ENCODE measurements at regions not wholly inside any gene's neighbourhood (a gene's known extent, or its start where the extent isn't known, plus 50 kb on each side); places are given as distances from the start of the nearest gene placed in this dataset.

GRCh38 chr4:181848357-181848756 is 394.8 kb upstream of the TENM3 start:
- no peak overlapping the region for H3K14ac ChIP-seq (replicated peaks; ENCODE audit: low read depth, low read length)
- H3K9ac ChIP-seq (ENCODE audit: low read depth, low read length) = no peak overlapping the region
- H3K79me1 ChIP-seq (ENCODE audit: low read depth in 1 of 2, low read length in 2 of 2) = no peaks in the 10 kb centered on the region
- H3K56ac ChIP-seq (ENCODE audit: extremely low read depth, insufficient read depth, low read length) = no peak overlapping the region
- no peak overlapping the region for H2BK5ac ChIP-seq (ENCODE audit: low read depth, low read length, poor library complexity, severe bottlenecking)
- no peak overlapping the region for H3K23ac ChIP-seq (ENCODE audit: low read depth, low read length)
- dilution Hi-C loops (cut with HindIII; ENCODE audit: low sequenced_read_pairs, unreplicated experiment) (no loop called here), intact Hi-C loops (cut with micrococcal nuclease) (no loop called here), in situ Hi-C loops (cut with MboI; ENCODE audit: low sequenced_read_pairs) (no loop called here)
- TF ChIP-seq RFX5 (IDR thresholded peaks at IDR 0.05; ENCODE audit: low read depth, low read length) (no peak), POLR2A (IDR thresholded peaks at IDR 0.05; ENCODE audit: low read depth, low read length) (no peak), ELK1 (IDR thresholded peaks at IDR 0.05; ENCODE audit: borderline replicate concordance, low read depth, low read length) (no peak), MAZ (IDR thresholded peaks at IDR 0.05; ENCODE audit: borderline replicate concordance, low read depth, low read length) (no peak), MAFK (IDR thresholded peaks at IDR 0.05; ENCODE audit: low read depth, low read length) (no peak), USF2 (IDR thresholded peaks at IDR 0.05; ENCODE audit: low read depth, low read length) (no peak), RAD21 (IDR thresholded peaks at IDR 0.05; ENCODE audit: low read length) (no peak), CEBPB (IDR thresholded peaks at IDR 0.05; ENCODE audit: low read depth, low read length) (no peak), RCOR1 (IDR thresholded peaks at IDR 0.05; ENCODE audit: insufficient replicate concordance, low read length) (no peak), NFE2L2 (IDR thresholded peaks at IDR 0.05; ENCODE audit: low read depth, low read length) (no peak), BHLHE40 (IDR thresholded peaks at IDR 0.05; ENCODE audit: low read depth, low read length) (no peak), MXI1 (IDR thresholded peaks at IDR 0.05; ENCODE audit: borderline replicate concordance, low read depth, low read length) (no peak), FOS (IDR thresholded peaks at IDR 0.05; ENCODE audit: low read depth, low read length) (no peak), CTCF (conservative IDR thresholded peaks at IDR 0.05; ENCODE audit: low read depth, low read length) (no peak), CHD1 (IDR thresholded peaks at IDR 0.05; ENCODE audit: low read depth, low read length) (no peak)
- no peak overlapping the region for H2AK9ac ChIP-seq (replicated peaks; ENCODE audit: low read depth, low read length, poor library complexity)
- H3K4me2 ChIP-seq (ENCODE audit: low read depth, low read length) = no peak overlapping the region
- BruUV-seq (replicated peaks) = no TSS peak
- H2AFZ ChIP-seq (replicated peaks; ENCODE audit: low read length, poor library complexity) = no peak overlapping the region
- CTCF ChIA-PET = no interaction called here
- H3K4ac ChIP-seq (ENCODE audit: low read depth, low read length) = no peak overlapping the region
- H2BK15ac ChIP-seq (ENCODE audit: low read depth, low read length) = no peak overlapping the region
- H4K8ac ChIP-seq (ENCODE audit: low read depth in 2 of 2, low read length in 2 of 2) = no peak overlapping the region
- H4K20me1 ChIP-seq (ENCODE audit: insufficient read depth, low read length) = no peaks in the 10 kb centered on the region
- WGBS, 2 experiments (ENCODE audit: extremely low coverage in 2 of 2, insufficient read length in 1 of 2) = no CpG with 5 or more reads among the region's 6 CpGs
- no peak overlapping the region for H4K5ac ChIP-seq (ENCODE audit: low read depth, low read length)
- no peak overlapping the region for H3K27ac ChIP-seq (ENCODE audit: insufficient read depth, low read length)
- no peaks in the 10 kb centered on the region for H3K36me3 ChIP-seq (ENCODE audit: control insufficient read depth, insufficient read depth, low read length)
- no peak overlapping the region for H3K18ac ChIP-seq (ENCODE audit: low read depth, low read length)
- no peak overlapping the region for H3K4me3 ChIP-seq (ENCODE audit: insufficient read depth, low read depth, low read length)
- H2BK20ac ChIP-seq (ENCODE audit: low read depth, low read length) = no peak overlapping the region
- no peaks in the 10 kb centered on the region for H3K27me3 ChIP-seq (ENCODE audit: control insufficient read depth, insufficient read depth, low read length)
- no peaks in the 10 kb centered on the region for H3K9me1 ChIP-seq (ENCODE audit: insufficient read depth, low read length)
- DNase-seq (no peak), ATAC-seq (ENCODE audit: low read depth) (no peak)
- H4K91ac ChIP-seq (ENCODE audit: insufficient read depth, low read depth, low read length) = no peak overlapping the region
- H3K4me1 ChIP-seq (ENCODE audit: control insufficient read depth, insufficient read depth, low read length) = no peaks in the 10 kb centered on the region
- H2BK120ac ChIP-seq (ENCODE audit: low read depth, low read length) = no peak overlapping the region
- POLR2A ChIA-PET (ENCODE audit: unreplicated experiment) = no interaction called here
- H3K9me3 ChIP-seq (ENCODE audit: control insufficient read depth, insufficient read depth, low read length) = no peaks in the 10 kb centered on the region
- no peak overlapping the region for H2AK5ac ChIP-seq (ENCODE audit: low read depth, low read length)

Measured in IMR-90 (cell line).